Ovary (tissue), 7 donors: ENCODE measurements at regions not wholly inside any gene's neighbourhood (a gene's known extent, or its start where the extent isn't known, plus 50 kb on each side); places are given as distances from the start of the nearest gene placed in this dataset.
A peak's percentile ranks its signal among the peaks of the same experiment; 100 is the strongest.

ENCODE experiments used
- DNase-seq, 5 donors: peaks; one replicate each; pipeline ENCODE4 v3.0.0-alpha.2; 2019 to 2020
- H3K27ac ChIP-seq, 2 donors: fragments of 200-600 bp; one replicate each; pipeline versions ENCODE4 v1.5.1 to v1.8.0; 2019 to 2022
- H3K27me3 ChIP-seq: fragments of 200-600 bp; one replicate; pipeline ENCODE4 v1.8.0; 2022
- H3K36me3 ChIP-seq: fragments of 200-600 bp; sonication (generic); one replicate; pipeline ENCODE4 v1.5.1; 2019
- H3K4me1 ChIP-seq: one replicate; pipeline ENCODE4 v1.8.1; 2013; ENCODE audit warnings: mild to moderate bottlenecking, moderate library complexity; ENCODE audit not compliant: insufficient read depth
- H3K4me3 ChIP-seq: fragments of 200-600 bp; sonication (generic); one replicate; pipeline ENCODE4 v1.5.1; 2017
- H3K9me3 ChIP-seq, 2 donors: fragments of 200-600 bp in 1 of 2; sonication (generic) in 1 of 2; one replicate each; pipeline versions ENCODE4 v1.5.1 to v1.8.1; 2013 to 2019; ENCODE audit warnings: mild to moderate bottlenecking in 1 of 2, moderate library complexity in 1 of 2
- CTCF ChIP-seq, 3 donors: fragments of 450-650 bp in 2 of 3; fragments of 200-600 bp in 1 of 3; IDR thresholded peaks; one replicate each; pipeline versions ENCODE4 v1.5.1 to v1.8.0; 2016 to 2022; ENCODE audit warnings: antibody characterized with exemption in 3 of 3, mild to moderate bottlenecking in 1 of 3
- EP300 ChIP-seq: sonication (generic); formaldehyde crosslinking; IDR thresholded peaks from one replicate; pipeline ENCODE4 v1.6.1; 2017; ENCODE audit warnings: antibody characterized with exemption
- POLR2A ChIP-seq: fragments of 450-650 bp; IDR thresholded peaks from one replicate; pipeline ENCODE4 v1.6.1; 2017; ENCODE audit warnings: antibody characterized with exemption, mild to moderate bottlenecking, moderate library complexity
- WGBS, 3 donors: extraction: QIAGEN DNeasy Blood & Tissue Kit in 1 of 3; methylation state at CpG; one replicate each; pipeline versions ENCODE4 v1.1.5 to v1.1.7; 2013 to 2017; 5-methylcytosine and 5-hydroxymethylcytosine counted together
- intact Hi-C, 4 donors: fragments of 100-400 bp; cut with DNase I; formaldehyde crosslinking; loops; one replicate each; pipeline versions ENCODE4 v1.11.0 to v1.15.1; 2022 to 2023
- donor health status: DM: no; HTN: no; CAD: no; lungs with moderate emphysema.
- donor health status: DM: no; HTN: no; CAD: no.
- donor health status: Bipolar disorder and iron deficiency.
- donor health status: DM: no; HTN: no; CAD: no.
- donor health status: DM: yes; HTN: yes; CAD: no.

GRCh38 chr4:165788686-165789463, 84.2 kb upstream of the TLL1 start:
- Histone ChIP-seq H3K27me3 (no peaks in the 10 kb centered on the region), H3K36me3 (no peaks in the 10 kb centered on the region), H3K27ac (no peak overlapping the region), H3K4me1 (no peaks in the 10 kb centered on the region), H3K9me3 (no peaks in the 10 kb centered on the region), H3K4me3 (no peak overlapping the region)
- WGBS, 3 donors = 67 to 75% (median 74%) methylated on average over 3 of the region's 3 CpGs
- no peak for DNase-seq
- TF ChIP-seq POLR2A (no peak), EP300 (no peak)
- intact Hi-C loops = no loop called here

GRCh38 chr4:165793236-165793635, 79.8 kb upstream of the TLL1 start:
- no peak for TF ChIP-seq EP300
- no peak for TF ChIP-seq POLR2A
- TF ChIP-seq CTCF (IDR thresholded peaks at IDR 0.05) = no peak
- no peaks in the 10 kb centered on the region for H3K9me3 ChIP-seq
- no peak for DNase-seq
- no peaks in the 10 kb centered on the region for H3K36me3 ChIP-seq
- H3K27me3 ChIP-seq = peaks cover 3% of the 10 kb centered on the region
- no peaks in the 10 kb centered on the region for H3K4me1 ChIP-seq
- H3K4me3 ChIP-seq = no peak overlapping the region
- H3K27ac ChIP-seq = no peak overlapping the region
- intact Hi-C loops = no loop called here
- WGBS, 3 donors = 42 to 48% (median 48%) methylated on average over 2 of the region's 2 CpGs

GRCh38 chr4:165794834-165795233, 78.2 kb upstream of the TLL1 start:
- TF ChIP-seq POLR2A (no peak), CTCF (IDR thresholded peaks at IDR 0.05) (no peak), EP300 (no peak)
- H3K4me1 ChIP-seq = no peaks in the 10 kb centered on the region
- H3K27ac ChIP-seq = no peak overlapping the region
- intact Hi-C loops = no loop called here
- DNase-seq = no peak
- H3K9me3 ChIP-seq = no peaks in the 10 kb centered on the region
- peaks cover 3% of the 10 kb centered on the region for H3K27me3 ChIP-seq
- no peak overlapping the region for H3K4me3 ChIP-seq
- H3K36me3 ChIP-seq = no peaks in the 10 kb centered on the region

- TF ChIP-seq POLR2A = no peak
- no peak for TF ChIP-seq CTCF (IDR thresholded peaks at IDR 0.05)
- no peak for TF ChIP-seq EP300
- peak in 1 of 5 donors; percentile 23 for DNase-seq
- no peaks in the 10 kb centered on the region for H3K4me1 ChIP-seq
- H3K36me3 ChIP-seq = no peaks in the 10 kb centered on the region
- H3K4me3 ChIP-seq = no peak overlapping the region
- no peak overlapping the region for H3K27ac ChIP-seq
- H3K9me3 ChIP-seq = no peaks in the 10 kb centered on the region
- intact Hi-C loops = no loop called here
- WGBS, 3 donors = 93 to 96% (median 94%) methylated on average over 25 to 28 of the region's 28 CpGs
- H3K27me3 ChIP-seq = no peaks in the 10 kb centered on the region
These were observed 73.6 kb upstream of the TLL1 start for GRCh38 chr4:165799384-165799815.

GRCh38 chr4:165802452-165802851, 70.6 kb upstream of the TLL1 start:
- WGBS, 3 donors = 68 to 88% (median 73%) methylated on average over 2 of the region's 2 CpGs
- intact Hi-C loops = no loop called here
- H3K36me3 ChIP-seq = no peaks in the 10 kb centered on the region
- no peak for DNase-seq
- no peaks in the 10 kb centered on the region for H3K4me1 ChIP-seq
- no peaks in the 10 kb centered on the region for H3K27me3 ChIP-seq
- TF ChIP-seq CTCF (IDR thresholded peaks at IDR 0.05) (no peak), EP300 (no peak), POLR2A (no peak)
- no peaks in the 10 kb centered on the region for H3K9me3 ChIP-seq
- no peak overlapping the region for H3K4me3 ChIP-seq
- no peak overlapping the region for H3K27ac ChIP-seq
